CD14-positive monocyte (primary cell): ENCODE measurements at regions not wholly inside any gene's neighbourhood (a gene's known extent, or its start where the extent isn't known, plus 50 kb on each side); places are given as distances from the start of the nearest gene placed in this dataset.

ENCODE experiments used
- DNase-seq, 3 donors: peaks; one replicate each; pipeline ENCODE4 v3.0.0-alpha.2; 2011 to 2022
- H2AFZ ChIP-seq: 2 replicates; pipeline ENCODE4 v1.6.0; 2012; ENCODE audit warnings: mild to moderate bottlenecking, low read depth, low read length, inconsistent platforms; ENCODE audit not compliant: insufficient read depth, poor library complexity, severe bottlenecking
- H3K27ac ChIP-seq, 2 donors: 1 replicate in 1 of 2; 2 replicates in 1 of 2; pipeline ENCODE4 v1.5.1; 2012 to 2013; ENCODE audit warnings: low read length in 2 of 2, control low read depth in 1 of 2, inconsistent platforms in 1 of 2, low read depth in 1 of 2, mild to moderate bottlenecking in 1 of 2
- H3K27me3 ChIP-seq, 2 donors: one replicate each; pipeline versions ENCODE4 v1.6.0 to v1.6.1; 2011 to 2013; ENCODE audit warnings: low read length in 2 of 2; ENCODE audit not compliant: control insufficient read depth in 2 of 2, insufficient read depth in 2 of 2
- H3K36me3 ChIP-seq, 2 donors: replicated peaks in 1 of 2; 1 replicate in 1 of 2; 2 replicates in 1 of 2; pipeline versions ENCODE4 v1.5.1 to v1.6.1; 2012 to 2013; ENCODE audit warnings: low read length in 2 of 2, control low read depth in 1 of 2, inconsistent platforms in 1 of 2, mild to moderate bottlenecking in 1 of 2; ENCODE audit not compliant: insufficient read depth in 2 of 2, control insufficient read depth in 1 of 2
- H3K4me1 ChIP-seq, 2 donors: 1 replicate in 1 of 2; 2 replicates in 1 of 2; pipeline versions ENCODE4 v1.5.1 to v1.6.1; 2012 to 2013; ENCODE audit warnings: low read length in 2 of 2, control low read depth in 1 of 2, inconsistent platforms in 1 of 2, mild to moderate bottlenecking in 1 of 2, moderate library complexity in 1 of 2; ENCODE audit not compliant: insufficient read depth in 2 of 2, control insufficient read depth in 1 of 2
- H3K4me2 ChIP-seq: replicated peaks from 2 replicates; pipeline ENCODE3; 2012; ENCODE audit warnings: low read length, moderate library complexity, mild to moderate bottlenecking; ENCODE audit not compliant: poor library complexity, severe bottlenecking; ENCODE audit errors: extremely low read depth
- H3K4me3 ChIP-seq, 3 experiments: fragments of 200-600 bp in 1 of 3; sonication (generic) in 1 of 3; replicated peaks in 1 of 3; 1 replicate in 2 of 3; 2 replicates in 1 of 3; pipeline ENCODE4 v1.5.1; 2011 to 2013; ENCODE audit warnings: low read length in 3 of 3, mild to moderate bottlenecking in 3 of 3, control low read depth in 2 of 3, low read depth in 2 of 3, inconsistent platforms in 1 of 3, moderate library complexity in 1 of 3
- H3K79me2 ChIP-seq: 2 replicates; pipeline ENCODE4 v1.6.0; 2012; ENCODE audit warnings: mild to moderate bottlenecking, control low read depth, inconsistent platforms, low read length, moderate library complexity; ENCODE audit not compliant: insufficient read depth
- H3K9ac ChIP-seq: 2 replicates; pipeline ENCODE4 v1.6.0; 2017; ENCODE audit warnings: low read length, mild to moderate bottlenecking; ENCODE audit not compliant: insufficient read depth, poor library complexity, severe bottlenecking
- H3K9me3 ChIP-seq, 2 donors: replicated peaks in 1 of 2; 1 replicate in 1 of 2; 2 replicates in 1 of 2; pipeline versions ENCODE4 v1.5.1 to v1.6.1; 2012 to 2013; ENCODE audit warnings: low read length in 2 of 2, control low read depth in 1 of 2; ENCODE audit not compliant: control insufficient read depth in 1 of 2, insufficient read depth in 1 of 2
- H4K20me1 ChIP-seq: 2 replicates; pipeline ENCODE4 v1.6.0; 2012; ENCODE audit warnings: mild to moderate bottlenecking, low read length, control low read depth, moderate library complexity; ENCODE audit not compliant: insufficient read depth
- H3K27ac Mint-ChIP-seq, 7 donors: one replicate each; pipeline ENCODE4 v1.8.0; 2020; ENCODE audit warnings: mild to moderate bottlenecking in 7 of 7, mixed read lengths in 7 of 7, moderate library complexity in 6 of 7, inconsistent platforms in 2 of 7
- H3K27me3 Mint-ChIP-seq, 3 donors: one replicate each; pipeline ENCODE4 v1.8.0; 2021 to 2022; ENCODE audit warnings: low read depth in 3 of 3, mild to moderate bottlenecking in 3 of 3, mixed read lengths in 3 of 3, moderate library complexity in 3 of 3, inconsistent platforms in 1 of 3
- H3K36me3 Mint-ChIP-seq, 2 donors: one replicate each; pipeline ENCODE4 v1.8.0; 2020; ENCODE audit warnings: mixed read lengths in 2 of 2, inconsistent platforms in 1 of 2, mild to moderate bottlenecking in 1 of 2
- H3K4me1 Mint-ChIP-seq: one replicate; pipeline ENCODE4 v1.8.0; 2020; ENCODE audit warnings: mild to moderate bottlenecking, mixed read lengths
- H3K4me3 Mint-ChIP-seq, 2 donors: one replicate each; pipeline ENCODE4 v1.8.0; 2020; ENCODE audit warnings: mild to moderate bottlenecking in 2 of 2, mixed read lengths in 2 of 2, moderate library complexity in 1 of 2
- H3K9me3 Mint-ChIP-seq, 7 donors: one replicate each; pipeline ENCODE4 v1.8.0; 2020 to 2022; ENCODE audit warnings: mixed read lengths in 7 of 7, mild to moderate bottlenecking in 6 of 7, moderate library complexity in 6 of 7, inconsistent platforms in 2 of 7
- WGBS: methylation state at CpG from one replicate; pipeline ENCODE4 v1.1.5; 2013; ENCODE audit warnings: missing lambda C conversion rate; ENCODE audit not compliant: insufficient coverage; 5-methylcytosine and 5-hydroxymethylcytosine counted together
- intact Hi-C, 2 donors: fragments of 100-400 bp; cut with micrococcal nuclease; formaldehyde crosslinking; loops; one replicate each; pipeline versions ENCODE4 v1.15.0 to v1.15.1; 2023
- TF ChIP-seq, protein P1 (sequence below): fragments of 200-600 bp; IDR thresholded peaks from one replicate; pipeline ENCODE4 v1.8.0; 2022; ENCODE audit warnings: antibody characterized with exemption, mild to moderate bottlenecking

GRCh38 chr1:113326976-113327375, 63.3 kb upstream of the MAGI3 start:
- Histone ChIP-seq H4K20me1 (no peaks in the 10 kb centered on the region), H3K4me1 (no peaks in the 10 kb centered on the region), H3K9ac (no peak overlapping the region), H3K36me3 (no peaks in the 10 kb centered on the region), H2AFZ (no peak overlapping the region), H3K27ac (no peak overlapping the region), H3K4me3 (no peak overlapping the region), H3K27me3 (no peaks in the 10 kb centered on the region), H3K79me2 (no peaks in the 10 kb centered on the region), H3K9me3 (no peaks in the 10 kb centered on the region), H3K4me2 (no peak overlapping the region)
- Mint-ChIP-seq H3K4me3 (no peak overlapping the region), H3K27ac (no peak overlapping the region), H3K36me3 (no peaks in the 10 kb centered on the region), H3K9me3 (peaks cover 0 to 7% (median 2%) of the 10 kb centered on the region in 7 donors), H3K4me1 (no peaks in the 10 kb centered on the region), H3K27me3 (peaks cover 0 to 3% (median 0%) of the 10 kb centered on the region in 3 donors)
- DNase-seq: no peak
- intact Hi-C loops: no loop called here
- WGBS: no CpG with 5 or more reads among the region's 2 CpGs
- TF ChIP-seq, protein P1, sequence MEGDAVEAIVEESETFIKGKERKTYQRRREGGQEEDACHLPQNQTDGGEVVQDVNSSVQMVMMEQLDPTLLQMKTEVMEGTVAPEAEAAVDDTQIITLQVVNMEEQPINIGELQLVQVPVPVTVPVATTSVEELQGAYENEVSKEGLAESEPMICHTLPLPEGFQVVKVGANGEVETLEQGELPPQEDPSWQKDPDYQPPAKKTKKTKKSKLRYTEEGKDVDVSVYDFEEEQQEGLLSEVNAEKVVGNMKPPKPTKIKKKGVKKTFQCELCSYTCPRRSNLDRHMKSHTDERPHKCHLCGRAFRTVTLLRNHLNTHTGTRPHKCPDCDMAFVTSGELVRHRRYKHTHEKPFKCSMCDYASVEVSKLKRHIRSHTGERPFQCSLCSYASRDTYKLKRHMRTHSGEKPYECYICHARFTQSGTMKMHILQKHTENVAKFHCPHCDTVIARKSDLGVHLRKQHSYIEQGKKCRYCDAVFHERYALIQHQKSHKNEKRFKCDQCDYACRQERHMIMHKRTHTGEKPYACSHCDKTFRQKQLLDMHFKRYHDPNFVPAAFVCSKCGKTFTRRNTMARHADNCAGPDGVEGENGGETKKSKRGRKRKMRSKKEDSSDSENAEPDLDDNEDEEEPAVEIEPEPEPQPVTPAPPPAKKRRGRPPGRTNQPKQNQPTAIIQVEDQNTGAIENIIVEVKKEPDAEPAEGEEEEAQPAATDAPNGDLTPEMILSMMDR: no peak

DNA sequence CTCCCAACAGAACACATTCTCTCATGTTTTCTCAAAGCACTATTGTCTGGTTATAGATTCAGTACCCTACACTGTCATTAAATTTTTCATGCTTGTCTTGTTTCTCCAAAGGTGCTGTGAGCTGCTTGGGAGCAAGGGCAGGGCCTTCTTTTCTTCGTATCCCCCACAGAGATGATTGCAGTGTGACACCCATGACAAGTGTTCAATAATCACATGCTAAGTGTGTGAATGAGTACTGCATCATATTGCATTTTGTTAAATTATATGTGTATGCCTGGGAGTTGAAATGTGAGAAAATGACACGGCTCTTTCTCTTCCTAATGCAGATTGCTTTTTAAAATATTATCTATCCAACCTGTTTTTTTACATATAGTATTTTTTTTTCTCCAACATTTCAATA, 57.3 kb upstream of the MAGI3 start:
- H3K4me3 Mint-ChIP-seq: no peak overlapping the region
- H3K4me3 ChIP-seq: no peak overlapping the region
- peaks cover 0 to 10% (median 4%) of the 10 kb centered on the region in 7 donors for H3K9me3 Mint-ChIP-seq
- H3K27me3 ChIP-seq: no peaks in the 10 kb centered on the region
- H3K36me3 Mint-ChIP-seq: no peaks in the 10 kb centered on the region
- TF ChIP-seq, protein P1: no peak
- WGBS: no CpG with 5 or more reads among the region's 2 CpGs
- H3K27me3 Mint-ChIP-seq: no peaks in the 10 kb centered on the region
- no peaks in the 10 kb centered on the region for H3K4me1 ChIP-seq
- intact Hi-C loops: no loop called here
- DNase-seq: no peak
- H3K9ac ChIP-seq: no peak overlapping the region
- no peaks in the 10 kb centered on the region for H3K9me3 ChIP-seq
- no peaks in the 10 kb centered on the region for H3K79me2 ChIP-seq
- H2AFZ ChIP-seq: no peak overlapping the region
- no peaks in the 10 kb centered on the region for H3K36me3 ChIP-seq
- H3K27ac Mint-ChIP-seq: no peak overlapping the region
- H3K27ac ChIP-seq: no peak overlapping the region
- no peaks in the 10 kb centered on the region for H3K4me1 Mint-ChIP-seq
- no peak overlapping the region for H3K4me2 ChIP-seq
- H4K20me1 ChIP-seq: no peaks in the 10 kb centered on the region
